ENCODE measurements at regions not wholly inside any gene's neighbourhood (a gene's known extent, or its start where the extent isn't known, plus 50 kb on each side); places are given as distances from the start of the nearest gene placed in this dataset.

GRCh38 chr11:91536366-91536765 lies 688.3 kb upstream of the FAT3 start:
- TF ChIP-seq, protein P1, sequence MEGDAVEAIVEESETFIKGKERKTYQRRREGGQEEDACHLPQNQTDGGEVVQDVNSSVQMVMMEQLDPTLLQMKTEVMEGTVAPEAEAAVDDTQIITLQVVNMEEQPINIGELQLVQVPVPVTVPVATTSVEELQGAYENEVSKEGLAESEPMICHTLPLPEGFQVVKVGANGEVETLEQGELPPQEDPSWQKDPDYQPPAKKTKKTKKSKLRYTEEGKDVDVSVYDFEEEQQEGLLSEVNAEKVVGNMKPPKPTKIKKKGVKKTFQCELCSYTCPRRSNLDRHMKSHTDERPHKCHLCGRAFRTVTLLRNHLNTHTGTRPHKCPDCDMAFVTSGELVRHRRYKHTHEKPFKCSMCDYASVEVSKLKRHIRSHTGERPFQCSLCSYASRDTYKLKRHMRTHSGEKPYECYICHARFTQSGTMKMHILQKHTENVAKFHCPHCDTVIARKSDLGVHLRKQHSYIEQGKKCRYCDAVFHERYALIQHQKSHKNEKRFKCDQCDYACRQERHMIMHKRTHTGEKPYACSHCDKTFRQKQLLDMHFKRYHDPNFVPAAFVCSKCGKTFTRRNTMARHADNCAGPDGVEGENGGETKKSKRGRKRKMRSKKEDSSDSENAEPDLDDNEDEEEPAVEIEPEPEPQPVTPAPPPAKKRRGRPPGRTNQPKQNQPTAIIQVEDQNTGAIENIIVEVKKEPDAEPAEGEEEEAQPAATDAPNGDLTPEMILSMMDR (IDR thresholded peaks at IDR 0.05), result no peak
- intact Hi-C loops (cut with DNase I), result no loop called here
- Histone ChIP-seq H3K27me3 (ENCODE audit: insufficient read depth in 3 of 3, low read length in 2 of 3) (no peaks in the 10 kb centered on the region), H3K36me3 (ENCODE audit: insufficient read depth in 1 of 2, low read depth in 1 of 2) (no peaks in the 10 kb centered on the region), H3K4me1 (no peaks in the 10 kb centered on the region), H3K4me3 (no peak overlapping the region), H3K9me3 (no peaks in the 10 kb centered on the region), H3K27ac (no peak overlapping the region)
- DNase-seq (no peak), ATAC-seq (no peak)
- 68 to 73% (median 72%) methylated on average over 1 of the region's 1 CpG for WGBS, 3 donors

DNA sequence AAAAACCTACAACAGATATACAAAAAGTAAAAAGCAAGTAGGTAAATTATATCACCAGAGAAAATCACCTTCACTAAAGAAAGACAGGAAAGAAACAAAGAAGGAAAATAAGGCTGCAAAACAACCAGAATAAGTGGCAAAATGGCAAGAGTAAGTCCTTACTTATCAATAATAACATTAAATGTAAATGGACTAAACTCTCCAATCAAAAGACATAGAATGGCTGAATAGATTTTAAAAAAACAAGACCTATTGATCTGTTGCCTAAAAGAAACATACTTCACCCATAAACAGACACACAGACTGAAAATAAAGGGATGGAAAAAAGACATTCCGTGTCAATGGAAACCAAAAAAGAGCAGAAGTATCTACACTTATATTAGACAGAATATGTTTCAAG lies 695.7 kb upstream of the FAT3 start:
- intact Hi-C loops (cut with DNase I), result no loop called here
- ATAC-seq, result no peak

DNA sequence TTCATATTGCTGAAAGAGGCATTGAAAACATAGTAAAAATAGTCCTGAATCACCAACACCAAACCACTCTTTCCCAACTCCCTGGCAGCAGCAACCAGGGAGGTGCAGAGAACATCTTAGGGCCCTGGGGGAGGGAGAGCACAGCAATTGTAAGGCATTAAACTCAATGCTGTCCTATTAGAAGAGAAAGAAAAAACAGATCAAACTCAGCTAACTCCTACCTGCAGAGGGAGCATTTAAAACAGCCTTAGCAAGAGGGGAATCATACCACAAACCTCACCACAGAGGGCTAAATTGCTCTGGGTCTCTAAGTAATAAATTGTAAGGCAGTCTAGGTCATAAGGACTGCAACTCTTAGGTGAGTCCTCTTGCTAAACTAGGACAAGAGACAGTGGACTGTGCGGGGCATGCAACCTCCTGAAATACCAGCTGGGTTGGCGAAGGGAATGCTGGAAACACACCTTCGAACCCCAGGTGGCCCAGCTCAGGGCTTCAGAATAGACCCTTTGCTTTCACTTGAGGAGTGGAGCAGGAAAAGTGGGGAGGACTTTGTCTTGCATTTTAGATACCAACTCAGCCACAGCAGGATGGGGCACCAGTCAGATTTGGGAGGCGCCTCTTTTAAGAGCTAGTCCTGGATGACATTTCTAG lies 697.1 kb upstream of the FAT3 start:
- H3K9me3 ChIP-seq, result peaks cover 12% of the 10 kb centered on the region
- H3K4me3 ChIP-seq, result no peak overlapping the region
- H3K4me1 ChIP-seq, result no peaks in the 10 kb centered on the region
- intact Hi-C loops (cut with DNase I), result no loop called here
- 81 to 91% (median 82%) methylated on average over 4 of the region's 4 CpGs for WGBS, 3 donors
- no peaks in the 10 kb centered on the region for H3K36me3 ChIP-seq (ENCODE audit: insufficient read depth in 1 of 2, low read depth in 1 of 2)
- no peak for ATAC-seq
- TF ChIP-seq, protein P1 (IDR thresholded peaks at IDR 0.05), result no peak
- H3K27ac ChIP-seq, result no peak overlapping the region
- H3K27me3 ChIP-seq (ENCODE audit: insufficient read depth in 3 of 3, low read length in 2 of 3), result no peaks in the 10 kb centered on the region
- no peak for DNase-seq

More for the DNA sequence above, 695.7 kb upstream of the FAT3 start:
- no peak for DNase-seq
- no peaks in the 10 kb centered on the region for H3K36me3 ChIP-seq (ENCODE audit: insufficient read depth in 1 of 2, low read depth in 1 of 2)
- H3K27me3 ChIP-seq (ENCODE audit: insufficient read depth in 3 of 3, low read length in 2 of 3), result no peaks in the 10 kb centered on the region
- 95 to 100% (median 96%) methylated on average over 1 of the region's 1 CpG for WGBS, 3 donors
- peaks cover 12% of the 10 kb centered on the region for H3K9me3 ChIP-seq
- H3K4me3 ChIP-seq, result no peak overlapping the region
- TF ChIP-seq, protein P1 (IDR thresholded peaks at IDR 0.05), result no peak
- H3K4me1 ChIP-seq, result no peaks in the 10 kb centered on the region
- H3K27ac ChIP-seq, result no peak overlapping the region

GRCh38 chr11:91513734-91514133 lies 710.9 kb upstream of the FAT3 start:
- no peak for DNase-seq
- Histone ChIP-seq H3K4me3 (no peak overlapping the region), H3K4me1 (no peaks in the 10 kb centered on the region), H3K36me3 (ENCODE audit: insufficient read depth in 1 of 2, low read depth in 1 of 2) (no peaks in the 10 kb centered on the region), H3K27ac (no peak overlapping the region), H3K9me3 (no peaks in the 10 kb centered on the region), H3K27me3 (ENCODE audit: insufficient read depth in 3 of 3, low read length in 2 of 3) (peaks cover 0 to 3% (median 0%) of the 10 kb centered on the region in 3 donors)
- TF ChIP-seq, protein P1 (IDR thresholded peaks at IDR 0.05), result no peak
- intact Hi-C loops (cut with DNase I), result no loop called here
- WGBS, 3 donors, result 6 to 15% (median 12%) methylated on average over 4 of the region's 4 CpGs
- ATAC-seq, result no peak

- DNase-seq, result no peak
- H3K27me3 ChIP-seq (ENCODE audit: insufficient read depth in 3 of 3, low read length in 2 of 3), result no peaks in the 10 kb centered on the region
- intact Hi-C loops (cut with DNase I), result no loop called here
- no peak for ATAC-seq
- H3K36me3 ChIP-seq (ENCODE audit: insufficient read depth in 1 of 2, low read depth in 1 of 2), result no peaks in the 10 kb centered on the region
- TF ChIP-seq, protein P1 (IDR thresholded peaks at IDR 0.05), result no peak
- no peak overlapping the region for H3K27ac ChIP-seq
- no peaks in the 10 kb centered on the region for H3K4me1 ChIP-seq
- H3K4me3 ChIP-seq, result no peak overlapping the region
- no peaks in the 10 kb centered on the region for H3K9me3 ChIP-seq
- 78 to 100% (median 88%) methylated on average over 1 of the region's 1 CpG for WGBS, 3 donors
These were observed 726.8 kb upstream of the FAT3 start for GRCh38 chr11:91497847-91498246.

Data from psoas muscle (tissue), 7 donors.